ENCODE measurements at regions not wholly inside any gene's neighbourhood (a gene's known extent, or its start where the extent isn't known, plus 50 kb on each side); places are given as distances from the start of the nearest gene placed in this dataset.

GRCh38 chr12:83801972-83802371 lies 1110.6 kb downstream of the SLC6A15 start:
- ChIA-PET POLR2A (no interaction called here), CTCF (no interaction called here)
- TF ChIP-seq, protein P1, sequence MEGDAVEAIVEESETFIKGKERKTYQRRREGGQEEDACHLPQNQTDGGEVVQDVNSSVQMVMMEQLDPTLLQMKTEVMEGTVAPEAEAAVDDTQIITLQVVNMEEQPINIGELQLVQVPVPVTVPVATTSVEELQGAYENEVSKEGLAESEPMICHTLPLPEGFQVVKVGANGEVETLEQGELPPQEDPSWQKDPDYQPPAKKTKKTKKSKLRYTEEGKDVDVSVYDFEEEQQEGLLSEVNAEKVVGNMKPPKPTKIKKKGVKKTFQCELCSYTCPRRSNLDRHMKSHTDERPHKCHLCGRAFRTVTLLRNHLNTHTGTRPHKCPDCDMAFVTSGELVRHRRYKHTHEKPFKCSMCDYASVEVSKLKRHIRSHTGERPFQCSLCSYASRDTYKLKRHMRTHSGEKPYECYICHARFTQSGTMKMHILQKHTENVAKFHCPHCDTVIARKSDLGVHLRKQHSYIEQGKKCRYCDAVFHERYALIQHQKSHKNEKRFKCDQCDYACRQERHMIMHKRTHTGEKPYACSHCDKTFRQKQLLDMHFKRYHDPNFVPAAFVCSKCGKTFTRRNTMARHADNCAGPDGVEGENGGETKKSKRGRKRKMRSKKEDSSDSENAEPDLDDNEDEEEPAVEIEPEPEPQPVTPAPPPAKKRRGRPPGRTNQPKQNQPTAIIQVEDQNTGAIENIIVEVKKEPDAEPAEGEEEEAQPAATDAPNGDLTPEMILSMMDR (IDR thresholded peaks at IDR 0.05; ENCODE audit: control extremely low read depth, extremely low read depth, low read depth, missing control alignments) = no peak
- DNase-seq (ENCODE audit: extremely low spot score) = no peak

- CTCF ChIA-PET = no interaction called here
- DNase-seq (ENCODE audit: extremely low spot score) = no peak
- POLR2A ChIA-PET = no interaction called here
- TF ChIP-seq, protein P1 (IDR thresholded peaks at IDR 0.05; ENCODE audit: control extremely low read depth, extremely low read depth, low read depth, missing control alignments) = no peak
Observed at GRCh38 chr12:83800022-83800421, 1112.6 kb downstream of the SLC6A15 start.

DNA sequence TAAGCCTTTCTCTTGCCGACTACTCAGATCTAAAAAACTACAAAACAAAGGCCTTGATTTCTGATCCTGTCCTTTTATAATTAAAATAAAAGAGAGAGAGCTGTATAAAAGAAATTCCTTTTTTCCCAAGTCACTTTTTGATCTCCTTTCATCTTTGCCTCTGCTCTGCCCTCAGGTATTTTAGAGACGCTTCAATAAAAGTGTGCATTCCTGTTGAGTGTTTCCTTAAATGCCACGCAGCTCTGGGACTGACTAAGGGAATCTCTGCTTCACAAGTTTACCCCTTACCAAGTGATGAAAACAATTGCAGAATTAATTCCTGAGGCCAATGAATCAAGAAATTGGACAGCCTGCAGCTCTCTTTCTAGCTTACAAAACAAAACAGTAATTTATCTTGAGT lies 1109.8 kb downstream of the TMTC2 start:
- CTCF ChIA-PET = no interaction called here

DNA sequence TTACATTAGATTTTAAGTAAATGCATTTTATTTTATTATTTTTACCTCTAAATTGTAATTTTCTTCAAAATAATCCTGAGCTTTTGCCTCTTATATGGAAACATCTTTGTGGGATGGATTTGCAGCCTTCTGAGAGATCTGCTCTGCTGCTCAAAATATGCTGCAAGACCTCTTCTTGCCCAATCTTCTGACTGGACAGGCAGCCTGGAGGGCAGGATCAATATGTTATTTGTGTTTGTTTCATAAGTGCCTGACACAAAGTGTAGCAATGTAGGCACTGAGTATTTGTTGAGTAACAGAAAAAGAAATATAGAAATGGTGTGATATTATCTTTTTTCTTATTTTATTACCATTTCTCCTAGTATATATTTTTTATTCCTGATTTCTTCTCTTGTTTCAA lies 1106.9 kb downstream of the TMTC2 start:
- ChIA-PET POLR2A (no interaction called here), CTCF (no interaction called here)
- TF ChIP-seq, protein P1 (IDR thresholded peaks at IDR 0.05; ENCODE audit: control extremely low read depth, extremely low read depth, low read depth, missing control alignments) = no peak
- DNase-seq (ENCODE audit: extremely low spot score) = no peak

More for the DNA sequence above, 1109.8 kb downstream of the TMTC2 start:
- DNase-seq (ENCODE audit: extremely low spot score) = no peak
- POLR2A ChIA-PET = no interaction called here
- TF ChIP-seq, protein P1 (IDR thresholded peaks at IDR 0.05; ENCODE audit: control extremely low read depth, extremely low read depth, low read depth, missing control alignments) = no peak

DNA sequence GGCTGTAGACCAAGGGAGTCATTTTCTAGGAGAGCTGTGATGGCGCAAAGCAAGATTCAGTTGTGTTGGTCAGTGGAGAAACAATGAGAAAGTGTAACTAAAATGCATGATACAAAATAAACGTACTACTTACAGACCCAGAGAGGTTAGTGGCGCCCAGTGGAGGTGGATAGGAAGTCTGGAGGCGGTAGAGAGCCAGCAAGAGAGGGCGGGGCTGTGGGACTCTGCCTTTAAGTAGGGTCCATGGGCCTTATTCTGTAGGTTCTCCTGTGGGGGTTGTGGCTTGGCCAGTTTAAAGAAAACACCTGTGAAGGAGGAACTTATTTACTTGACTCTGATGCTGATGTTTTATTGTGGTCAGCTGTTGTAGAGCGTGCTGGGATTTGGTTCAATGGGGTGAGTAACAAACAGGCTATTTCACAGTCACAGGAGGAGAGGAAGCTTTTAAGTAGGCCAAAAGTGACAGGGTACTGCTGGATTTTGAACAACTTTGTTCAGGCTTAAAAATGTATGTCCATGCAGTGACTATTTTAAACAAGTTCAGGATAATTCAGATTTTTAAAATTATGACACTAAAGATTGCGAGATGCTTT lies 1097.7 kb downstream of the TMTC2 start:
- TF ChIP-seq, protein P1 (IDR thresholded peaks at IDR 0.05; ENCODE audit: control extremely low read depth, extremely low read depth, low read depth, missing control alignments) = no peak
- no peak for DNase-seq (ENCODE audit: extremely low spot score)
- POLR2A ChIA-PET = no interaction called here
- CTCF ChIA-PET = no interaction called here

GRCh38 chr12:83779526-83779925 lies 1092.8 kb downstream of the TMTC2 start:
- DNase-seq (ENCODE audit: extremely low spot score) = no peak
- CTCF ChIA-PET = no interaction called here
- POLR2A ChIA-PET = no interaction called here
- TF ChIP-seq, protein P1 (IDR thresholded peaks at IDR 0.05; ENCODE audit: control extremely low read depth, extremely low read depth, low read depth, missing control alignments) = no peak

GRCh38 chr12:83769151-83769550 lies 1082.4 kb downstream of the TMTC2 start:
- ChIA-PET CTCF (interaction anchor here (1.7 kb wide), 1 partner anchor 8 kb away, joined by 3 read pairs; no protein-coding TSS in a partner anchor), POLR2A (no interaction called here)
- no peak for DNase-seq (ENCODE audit: extremely low spot score)
- TF ChIP-seq, protein P1 (IDR thresholded peaks at IDR 0.05; ENCODE audit: control extremely low read depth, extremely low read depth, low read depth, missing control alignments) = no peak

Measured in GM10248 (cell line).